ENCODE measurements at regions not wholly inside any gene's neighbourhood (a gene's known extent, or its start where the extent isn't known, plus 50 kb on each side); places are given as distances from the start of the nearest gene placed in this dataset.

- TF ChIP-seq, protein P1, sequence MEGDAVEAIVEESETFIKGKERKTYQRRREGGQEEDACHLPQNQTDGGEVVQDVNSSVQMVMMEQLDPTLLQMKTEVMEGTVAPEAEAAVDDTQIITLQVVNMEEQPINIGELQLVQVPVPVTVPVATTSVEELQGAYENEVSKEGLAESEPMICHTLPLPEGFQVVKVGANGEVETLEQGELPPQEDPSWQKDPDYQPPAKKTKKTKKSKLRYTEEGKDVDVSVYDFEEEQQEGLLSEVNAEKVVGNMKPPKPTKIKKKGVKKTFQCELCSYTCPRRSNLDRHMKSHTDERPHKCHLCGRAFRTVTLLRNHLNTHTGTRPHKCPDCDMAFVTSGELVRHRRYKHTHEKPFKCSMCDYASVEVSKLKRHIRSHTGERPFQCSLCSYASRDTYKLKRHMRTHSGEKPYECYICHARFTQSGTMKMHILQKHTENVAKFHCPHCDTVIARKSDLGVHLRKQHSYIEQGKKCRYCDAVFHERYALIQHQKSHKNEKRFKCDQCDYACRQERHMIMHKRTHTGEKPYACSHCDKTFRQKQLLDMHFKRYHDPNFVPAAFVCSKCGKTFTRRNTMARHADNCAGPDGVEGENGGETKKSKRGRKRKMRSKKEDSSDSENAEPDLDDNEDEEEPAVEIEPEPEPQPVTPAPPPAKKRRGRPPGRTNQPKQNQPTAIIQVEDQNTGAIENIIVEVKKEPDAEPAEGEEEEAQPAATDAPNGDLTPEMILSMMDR (IDR thresholded peaks at IDR 0.05): no peak
- no peak for TF ChIP-seq EZH2 (IDR thresholded peaks at IDR 0.05; ENCODE audit: borderline replicate concordance, insufficient read depth, low read depth, low read length, poor library complexity, severe bottlenecking)
These were observed 88.6 kb upstream of the CPSF6 start for GRCh38 chr12:69150796-69151127.
